Stimulated activated CD4-positive, alpha-beta T cell treated with anti-CD3 and anti-CD28 coated beads, Interleukin-15, amount 100 ng/mL, for 1 hour (primary cell): ENCODE measurements at regions not wholly inside any gene's neighbourhood (a gene's known extent, or its start where the extent isn't known, plus 50 kb on each side); places are given as distances from the start of the nearest gene placed in this dataset.
"Not testable (repeated sequence)": the region's sequence is repeated elsewhere in the genome, so short reads cannot be mapped to it uniquely, and the experiment has no call there.

Experiments used
- DNase-seq, 2 donors: peaks; one replicate each; pipeline ENCODE4 v3.0.0-alpha.2; 2020; ENCODE audit warnings: low read depth in 1 of 2, low spot score in 1 of 2

- no peak for DNase-seq
Measured at GRCh38 chr14:106802413-106803364, 1276.3 kb downstream of the TMEM121 start.

- DNase-seq, result no peak
Measured at GRCh38 chr14:106803379-106803778, 1277.0 kb downstream of the TMEM121 start.

GRCh38 chr14:106807493-106807892 is 1281.1 kb downstream of the TMEM121 start:
- no peak for DNase-seq

GRCh38 chr14:106808458-106808857 is 1282.1 kb downstream of the TMEM121 start:
- DNase-seq, result no peak

GRCh38 chr14:106808907-106809306 is 1282.5 kb downstream of the TMEM121 start:
- DNase-seq, result no peak

GRCh38 chr14:106809615-106810014 is 1283.2 kb downstream of the TMEM121 start:
- DNase-seq, result no peak

- DNase-seq, result not testable (repeated sequence)
Measured at GRCh38 chr14:106810168-106810567, 1283.8 kb downstream of the TMEM121 start.

GRCh38 chr14:106811162-106811561 is 1284.8 kb downstream of the TMEM121 start:
- no peak for DNase-seq

GRCh38 chr14:106812788-106813476 is 1286.5 kb downstream of the TMEM121 start:
- DNase-seq, result no peak

GRCh38 chr14:106813477-106813823 is 1287.1 kb downstream of the TMEM121 start:
- DNase-seq, result no peak

GRCh38 chr14:106820119-106820518 is 1293.7 kb downstream of the TMEM121 start:
- no peak for DNase-seq

- DNase-seq, result no peak
Measured at GRCh38 chr14:106821119-106821518, 1294.7 kb downstream of the TMEM121 start.

- DNase-seq, result no peak
Measured at GRCh38 chr14:106822905-106823304, 1296.5 kb downstream of the TMEM121 start.

- no peak for DNase-seq
Measured at GRCh38 chr14:106823552-106823951, 1297.2 kb downstream of the TMEM121 start.

- DNase-seq, result no peak
Measured at GRCh38 chr14:106826833-106827369, 1300.5 kb downstream of the TMEM121 start.

- peak in 1 of 2 donors; percentile 42 for DNase-seq
Measured at GRCh38 chr14:106831322-106831720, 1304.9 kb downstream of the TMEM121 start.

GRCh38 chr14:106837870-106838269 is 1311.5 kb downstream of the TMEM121 start:
- no peak for DNase-seq

GRCh38 chr14:106838991-106839769 is 1312.8 kb downstream of the TMEM121 start:
- DNase-seq, result no peak

GRCh38 chr14:106840258-106840657 is 1313.9 kb downstream of the TMEM121 start:
- DNase-seq, result no peak

GRCh38 chr14:106840991-106841390 is 1314.6 kb downstream of the TMEM121 start:
- DNase-seq, result no peak

GRCh38 chr14:106841701-106842100 is 1315.3 kb downstream of the TMEM121 start:
- no peak for DNase-seq
